Neural progenitor cell (in vitro differentiated cells): ENCODE measurements at regions not wholly inside any gene's neighbourhood (a gene's known extent, or its start where the extent isn't known, plus 50 kb on each side); places are given as distances from the start of the nearest gene placed in this dataset.

Experiments
- DNase-seq: peaks from one replicate; pipeline ENCODE4 v3.0.0-alpha.2; 2016; ENCODE audit warnings: low spot score
- H2AFZ ChIP-seq: fragments of 200-600 bp; sonication (generic); replicated peaks from 2 replicates; pipeline ENCODE4 v1.6.1; 2016; ENCODE audit warnings: antibody characterized with exemption
- H3F3A ChIP-seq: fragments of 200-600 bp; sonication (generic); 2 replicates; pipeline ENCODE4 v1.6.1; 2016; ENCODE audit warnings: antibody characterized with exemption, low read depth
- H3K27ac ChIP-seq: fragments of 200-600 bp; sonication (generic); 2 replicates; pipeline ENCODE4 v1.5.1; 2016; ENCODE audit warnings: mild to moderate bottlenecking
- H3K27me3 ChIP-seq: fragments of 200-600 bp; sonication (generic); 2 replicates; pipeline ENCODE4 v1.6.1; 2016; ENCODE audit warnings: mild to moderate bottlenecking, moderate library complexity
- H3K36me3 ChIP-seq: fragments of 200-600 bp; sonication (generic); 2 replicates; pipeline ENCODE4 v1.5.1; 2016
- H3K4me1 ChIP-seq: fragments of 200-600 bp; sonication (generic); 2 replicates; pipeline ENCODE4 v1.6.1; 2016; ENCODE audit warnings: mixed run types
- H3K4me2 ChIP-seq: fragments of 200-600 bp; sonication (generic); 2 replicates; pipeline ENCODE4 v1.6.1; 2016
- H3K4me3 ChIP-seq: fragments of 200-600 bp; sonication (generic); 2 replicates; pipeline ENCODE4 v1.5.1; 2016
- H3K79me2 ChIP-seq: fragments of 200-600 bp; sonication (generic); 2 replicates; pipeline ENCODE4 v1.6.1; 2016; ENCODE audit warnings: low read depth
- H3K9ac ChIP-seq: fragments of 200-600 bp; sonication (generic); 2 replicates; pipeline ENCODE4 v1.6.1; 2016
- H3K9me3 ChIP-seq: fragments of 200-600 bp; sonication (generic); 2 replicates; pipeline ENCODE4 v1.5.1; 2016; ENCODE audit warnings: low read depth
- H4K20me1 ChIP-seq: fragments of 200-600 bp; sonication (generic); 2 replicates; pipeline ENCODE4 v1.6.1; 2016; ENCODE audit warnings: low read depth
- H3K27ac Mint-ChIP-seq: 3 replicates; pipeline ENCODE4 v1.8.0; 2021; ENCODE audit warnings: mixed read lengths
- H3K27me3 Mint-ChIP-seq: 2 replicates; pipeline ENCODE4 v1.8.0; 2022; ENCODE audit warnings: low read depth, mild to moderate bottlenecking, inconsistent platforms, moderate library complexity, mixed read lengths; ENCODE audit not compliant: insufficient read depth
- H3K36me3 Mint-ChIP-seq: 3 replicates; pipeline ENCODE4 v1.8.0; 2021; ENCODE audit warnings: mixed read lengths
- H3K4me1 Mint-ChIP-seq: 3 replicates; pipeline ENCODE4 v1.8.0; 2021; ENCODE audit warnings: mixed read lengths
- H3K4me3 Mint-ChIP-seq: 3 replicates; pipeline ENCODE4 v1.8.0; 2021; ENCODE audit warnings: mild to moderate bottlenecking, moderate library complexity, mixed read lengths
- H3K9me3 Mint-ChIP-seq: 3 replicates; pipeline ENCODE4 v1.8.0; 2020; ENCODE audit warnings: mixed read lengths
- EZH2 ChIP-seq: fragments of 200-600 bp; sonication (generic); IDR thresholded peaks from 2 replicates; pipeline ENCODE4 v1.6.1; 2017; ENCODE audit warnings: antibody characterized with exemption, mild to moderate bottlenecking, moderate library complexity
- EZH2phosphoT487 ChIP-seq: fragments of 200-600 bp; sonication (generic); IDR thresholded peaks from 2 replicates; pipeline ENCODE4 v1.6.1; 2017; ENCODE audit warnings: antibody characterized with exemption
- TF ChIP-seq, protein P1 (sequence below): fragments of 200-600 bp; sonication (generic); IDR thresholded peaks from 2 replicates; pipeline ENCODE4 v1.5.1; 2017; ENCODE audit warnings: antibody characterized with exemption, mild to moderate bottlenecking

DNA sequence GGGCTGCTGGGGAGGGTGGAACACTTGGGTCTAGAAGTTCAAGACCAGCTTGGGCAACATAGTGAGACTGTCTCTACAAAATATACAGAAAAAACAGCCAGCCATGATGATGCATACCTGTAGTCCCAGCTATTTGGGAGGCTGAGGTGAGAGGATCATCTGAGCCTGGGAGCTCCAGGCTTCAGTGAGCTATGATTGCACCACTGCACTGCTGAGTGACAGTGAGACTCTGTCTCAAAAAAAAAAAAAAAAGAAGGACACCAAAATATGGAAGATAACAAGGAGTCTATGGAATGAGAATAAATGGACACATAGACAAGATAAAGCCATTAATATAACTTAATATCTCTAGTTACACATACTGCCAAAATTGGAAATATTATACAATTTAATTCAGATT is 62.7 kb upstream of the IL15 start:
- Mint-ChIP-seq H3K27ac (no peak overlapping the region), H3K36me3 (no peaks in the 10 kb centered on the region), H3K4me3 (no peak overlapping the region), H3K4me1 (no peaks in the 10 kb centered on the region), H3K27me3 (no peaks in the 10 kb centered on the region), H3K9me3 (no peaks in the 10 kb centered on the region)
- no peaks in the 10 kb centered on the region for H3K27me3 ChIP-seq
- no peak overlapping the region for H3K9ac ChIP-seq
- H3K27ac ChIP-seq, result no peak overlapping the region
- no peak overlapping the region for H3K4me2 ChIP-seq
- H3K36me3 ChIP-seq, result no peaks in the 10 kb centered on the region
- no peaks in the 10 kb centered on the region for H3K79me2 ChIP-seq
- H4K20me1 ChIP-seq, result no peaks in the 10 kb centered on the region
- TF ChIP-seq, protein P1, sequence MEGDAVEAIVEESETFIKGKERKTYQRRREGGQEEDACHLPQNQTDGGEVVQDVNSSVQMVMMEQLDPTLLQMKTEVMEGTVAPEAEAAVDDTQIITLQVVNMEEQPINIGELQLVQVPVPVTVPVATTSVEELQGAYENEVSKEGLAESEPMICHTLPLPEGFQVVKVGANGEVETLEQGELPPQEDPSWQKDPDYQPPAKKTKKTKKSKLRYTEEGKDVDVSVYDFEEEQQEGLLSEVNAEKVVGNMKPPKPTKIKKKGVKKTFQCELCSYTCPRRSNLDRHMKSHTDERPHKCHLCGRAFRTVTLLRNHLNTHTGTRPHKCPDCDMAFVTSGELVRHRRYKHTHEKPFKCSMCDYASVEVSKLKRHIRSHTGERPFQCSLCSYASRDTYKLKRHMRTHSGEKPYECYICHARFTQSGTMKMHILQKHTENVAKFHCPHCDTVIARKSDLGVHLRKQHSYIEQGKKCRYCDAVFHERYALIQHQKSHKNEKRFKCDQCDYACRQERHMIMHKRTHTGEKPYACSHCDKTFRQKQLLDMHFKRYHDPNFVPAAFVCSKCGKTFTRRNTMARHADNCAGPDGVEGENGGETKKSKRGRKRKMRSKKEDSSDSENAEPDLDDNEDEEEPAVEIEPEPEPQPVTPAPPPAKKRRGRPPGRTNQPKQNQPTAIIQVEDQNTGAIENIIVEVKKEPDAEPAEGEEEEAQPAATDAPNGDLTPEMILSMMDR, result no peak
- TF ChIP-seq EZH2phosphoT487 (no peak), EZH2 (no peak)
- H3K9me3 ChIP-seq, result no peaks in the 10 kb centered on the region
- no peak overlapping the region for H3K4me3 ChIP-seq
- no peaks in the 10 kb centered on the region for H3K4me1 ChIP-seq
- DNase-seq, result no peak
- H3F3A ChIP-seq, result no peaks in the 10 kb centered on the region
- H2AFZ ChIP-seq, result no peak overlapping the region

DNA sequence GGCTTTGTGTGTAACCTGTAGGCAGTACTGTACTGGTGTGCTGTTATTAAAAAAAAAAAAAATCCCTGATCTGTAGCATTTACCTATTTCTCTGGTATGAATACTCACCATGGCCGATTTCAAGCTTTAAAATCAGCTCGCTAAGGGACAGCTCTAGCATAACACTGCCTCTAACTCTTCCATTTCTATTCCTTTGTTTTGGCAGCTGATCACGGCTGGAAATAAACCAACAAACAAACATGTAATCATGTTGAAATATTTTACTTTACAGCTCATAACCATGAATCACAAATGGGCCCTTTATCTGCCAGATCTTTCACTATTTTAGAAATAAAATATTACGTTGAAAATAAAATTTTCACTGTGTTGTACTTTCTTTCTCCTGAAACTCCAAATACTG is 60.5 kb upstream of the IL15 start:
- Mint-ChIP-seq H3K27ac (no peak overlapping the region), H3K27me3 (no peaks in the 10 kb centered on the region), H3K4me3 (no peak overlapping the region), H3K36me3 (no peaks in the 10 kb centered on the region), H3K4me1 (no peaks in the 10 kb centered on the region), H3K9me3 (no peaks in the 10 kb centered on the region)
- no peak overlapping the region for H3K9ac ChIP-seq
- H2AFZ ChIP-seq, result no peak overlapping the region
- H3K27me3 ChIP-seq, result no peaks in the 10 kb centered on the region
- H4K20me1 ChIP-seq, result no peaks in the 10 kb centered on the region
- H3K79me2 ChIP-seq, result no peaks in the 10 kb centered on the region
- H3K4me1 ChIP-seq, result no peaks in the 10 kb centered on the region
- H3K9me3 ChIP-seq, result no peaks in the 10 kb centered on the region
- H3F3A ChIP-seq, result no peaks in the 10 kb centered on the region
- H3K36me3 ChIP-seq, result no peaks in the 10 kb centered on the region
- no peak overlapping the region for H3K4me3 ChIP-seq
- TF ChIP-seq EZH2phosphoT487 (no peak), EZH2 (no peak)
- TF ChIP-seq, protein P1, result no peak
- no peak overlapping the region for H3K4me2 ChIP-seq
- no peak for DNase-seq
- no peak overlapping the region for H3K27ac ChIP-seq

DNA sequence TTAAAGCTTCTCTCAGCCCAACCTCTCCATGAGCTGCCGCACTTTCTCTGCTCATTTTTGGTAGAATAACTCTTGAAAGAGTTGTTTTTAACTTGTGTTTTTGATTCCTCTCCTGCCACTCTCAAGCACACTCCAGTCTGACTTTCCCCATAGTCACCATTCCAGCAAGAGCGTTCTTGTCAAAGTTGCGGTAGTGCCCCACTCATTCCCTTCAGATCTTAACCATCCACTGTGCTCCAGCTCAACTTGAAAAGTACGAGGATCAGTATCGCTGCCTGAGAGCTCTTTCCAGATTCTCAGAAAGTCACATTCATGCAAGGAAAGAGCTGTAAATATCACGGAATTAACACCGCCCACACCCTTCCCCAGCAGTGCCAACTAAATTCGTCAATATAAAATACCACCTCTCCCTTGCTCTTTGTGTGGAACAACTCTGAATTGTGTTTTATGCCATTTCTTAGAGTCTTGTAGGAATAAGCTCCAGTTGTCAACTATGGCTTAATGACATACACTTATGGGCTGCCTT is 59.7 kb upstream of the IL15 start:
- no peaks in the 10 kb centered on the region for H3K27me3 ChIP-seq
- H3K4me1 Mint-ChIP-seq, result no peaks in the 10 kb centered on the region

More for the DNA sequence above, 59.7 kb upstream of the IL15 start:
- Histone ChIP-seq H3K27ac (no peak overlapping the region), H3K79me2 (no peaks in the 10 kb centered on the region), H4K20me1 (no peaks in the 10 kb centered on the region), H3K4me3 (no peak overlapping the region), H3K36me3 (no peaks in the 10 kb centered on the region), H2AFZ (no peak overlapping the region), H3K4me2 (no peak overlapping the region), H3K9ac (no peak overlapping the region), H3F3A (no peaks in the 10 kb centered on the region), H3K9me3 (no peaks in the 10 kb centered on the region), H3K4me1 (no peaks in the 10 kb centered on the region)
- no peak for DNase-seq
- H3K9me3 Mint-ChIP-seq, result no peaks in the 10 kb centered on the region
- no peak overlapping the region for H3K4me3 Mint-ChIP-seq
- TF ChIP-seq, protein P1, result no peak
- TF ChIP-seq EZH2 (no peak), EZH2phosphoT487 (no peak)
- H3K27ac Mint-ChIP-seq, result no peak overlapping the region
- H3K27me3 Mint-ChIP-seq, result no peaks in the 10 kb centered on the region
- no peaks in the 10 kb centered on the region for H3K36me3 Mint-ChIP-seq
